ENCODE measurements at regions not wholly inside any gene's neighbourhood (a gene's known extent, or its start where the extent isn't known, plus 50 kb on each side); places are given as distances from the start of the nearest gene placed in this dataset.

- no peak overlapping the region for H3K4me3 ChIP-seq (ENCODE audit: low read length)
- H3K4me1 ChIP-seq (ENCODE audit: control insufficient read depth, insufficient read depth, low read length): peaks cover 81% of the 10 kb centered on the region
Measured at GRCh38 chr18:46412916-46413315, 244.1 kb downstream of the LOXHD1 start.

GRCh38 chr18:46413684-46414083 is 243.3 kb downstream of the LOXHD1 start:
- WGBS (ENCODE audit: insufficient coverage): no CpG with 5 or more reads among the region's 3 CpGs
- Histone ChIP-seq H3K4me3 (ENCODE audit: low read length) (no peak overlapping the region), H3K9me3 (replicated peaks; ENCODE audit: control insufficient read depth, low read depth, low read length) (no peaks in the 10 kb centered on the region), H3K27me3 (ENCODE audit: control insufficient read depth, insufficient read depth, low read length) (no peaks in the 10 kb centered on the region), H3K27ac (ENCODE audit: low read length) (peak overlapping the region; percentile 94), H3K4me1 (ENCODE audit: control insufficient read depth, insufficient read depth, low read length) (peaks cover 75% of the 10 kb centered on the region), H3K36me3 (ENCODE audit: control insufficient read depth, insufficient read depth, low read length) (no peaks in the 10 kb centered on the region)
- no peak for DNase-seq

More at GRCh38 chr18:46412916-46413315, 244.1 kb downstream of the LOXHD1 start:
- Histone ChIP-seq H3K27me3 (ENCODE audit: control insufficient read depth, insufficient read depth, low read length) (no peaks in the 10 kb centered on the region), H3K9me3 (replicated peaks; ENCODE audit: control insufficient read depth, low read depth, low read length) (no peaks in the 10 kb centered on the region), H3K27ac (ENCODE audit: low read length) (peak overlapping the region; percentile 94), H3K36me3 (ENCODE audit: control insufficient read depth, insufficient read depth, low read length) (no peaks in the 10 kb centered on the region)
- peak; percentile 50 for DNase-seq
- 26% methylated on average over 6 of the region's 11 CpGs for WGBS (ENCODE audit: insufficient coverage)

- Histone ChIP-seq H3K27me3 (ENCODE audit: control insufficient read depth, insufficient read depth, low read length) (no peaks in the 10 kb centered on the region), H3K36me3 (ENCODE audit: control insufficient read depth, insufficient read depth, low read length) (no peaks in the 10 kb centered on the region), H3K4me1 (ENCODE audit: control insufficient read depth, insufficient read depth, low read length) (peaks cover 78% of the 10 kb centered on the region), H3K4me3 (ENCODE audit: low read length) (no peak overlapping the region), H3K9me3 (replicated peaks; ENCODE audit: control insufficient read depth, low read depth, low read length) (no peaks in the 10 kb centered on the region), H3K27ac (ENCODE audit: low read length) (no peak overlapping the region)
- DNase-seq: no peak
- 43% methylated on average over 3 of the region's 7 CpGs for WGBS (ENCODE audit: insufficient coverage)
Measured at GRCh38 chr18:46414863-46415262, 242.2 kb downstream of the LOXHD1 start.

GRCh38 chr18:46415532-46416252 is 241.3 kb downstream of the LOXHD1 start:
- 71% methylated on average over 4 of the region's 4 CpGs for WGBS (ENCODE audit: insufficient coverage)
- Histone ChIP-seq H3K27ac (ENCODE audit: low read length) (no peak overlapping the region), H3K27me3 (ENCODE audit: control insufficient read depth, insufficient read depth, low read length) (no peaks in the 10 kb centered on the region), H3K4me3 (ENCODE audit: low read length) (no peak overlapping the region), H3K4me1 (ENCODE audit: control insufficient read depth, insufficient read depth, low read length) (peaks cover 74% of the 10 kb centered on the region), H3K9me3 (replicated peaks; ENCODE audit: control insufficient read depth, low read depth, low read length) (no peaks in the 10 kb centered on the region), H3K36me3 (ENCODE audit: control insufficient read depth, insufficient read depth, low read length) (no peaks in the 10 kb centered on the region)
- DNase-seq: peak; percentile 43

GRCh38 chr18:46416706-46417638 is 240.0 kb downstream of the LOXHD1 start:
- 88% methylated on average over 4 of the region's 4 CpGs for WGBS (ENCODE audit: insufficient coverage)
- Histone ChIP-seq H3K9me3 (replicated peaks; ENCODE audit: control insufficient read depth, low read depth, low read length) (no peaks in the 10 kb centered on the region), H3K4me3 (ENCODE audit: low read length) (no peak overlapping the region), H3K4me1 (ENCODE audit: control insufficient read depth, insufficient read depth, low read length) (peaks cover 71% of the 10 kb centered on the region), H3K27ac (ENCODE audit: low read length) (no peak overlapping the region), H3K27me3 (ENCODE audit: control insufficient read depth, insufficient read depth, low read length) (no peaks in the 10 kb centered on the region), H3K36me3 (ENCODE audit: control insufficient read depth, insufficient read depth, low read length) (no peaks in the 10 kb centered on the region)
- no peak for DNase-seq

GRCh38 chr18:46418663-46419260 is 238.3 kb downstream of the LOXHD1 start:
- no peak overlapping the region for H3K4me3 ChIP-seq (ENCODE audit: low read length)
- H3K27me3 ChIP-seq (ENCODE audit: control insufficient read depth, insufficient read depth, low read length): no peaks in the 10 kb centered on the region
- peaks cover 68% of the 10 kb centered on the region for H3K4me1 ChIP-seq (ENCODE audit: control insufficient read depth, insufficient read depth, low read length)
- H3K36me3 ChIP-seq (ENCODE audit: control insufficient read depth, insufficient read depth, low read length): no peaks in the 10 kb centered on the region
- WGBS (ENCODE audit: insufficient coverage): 17% methylated on average over 2 of the region's 5 CpGs
- H3K27ac ChIP-seq (ENCODE audit: low read length): peak overlapping the region; percentile 59
- DNase-seq: no peak
- H3K9me3 ChIP-seq (replicated peaks; ENCODE audit: control insufficient read depth, low read depth, low read length): no peaks in the 10 kb centered on the region

- whole genome bisulfite sequencing (ENCODE audit: insufficient coverage): 53% methylated on average over 10 of the region's 12 CpGs
- peak overlapping the region; percentile 59 for H3K27ac ChIP-seq (ENCODE audit: low read length)
- H3K27me3 ChIP-seq (ENCODE audit: control insufficient read depth, insufficient read depth, low read length): no peaks in the 10 kb centered on the region
- H3K4me3 ChIP-seq (ENCODE audit: low read length): no peak overlapping the region
- H3K36me3 ChIP-seq (ENCODE audit: control insufficient read depth, insufficient read depth, low read length): peaks cover 3% of the 10 kb centered on the region
- no peaks in the 10 kb centered on the region for H3K9me3 ChIP-seq (replicated peaks; ENCODE audit: control insufficient read depth, low read depth, low read length)
- peaks cover 66% of the 10 kb centered on the region for H3K4me1 ChIP-seq (ENCODE audit: control insufficient read depth, insufficient read depth, low read length)
- no peak for DNase-seq
Measured at GRCh38 chr18:46419391-46420141, 237.5 kb downstream of the LOXHD1 start.

GRCh38 chr18:46421973-46422551 is 235.0 kb downstream of the LOXHD1 start:
- peaks cover 53% of the 10 kb centered on the region for H3K4me1 ChIP-seq (ENCODE audit: control insufficient read depth, insufficient read depth, low read length)
- H3K4me3 ChIP-seq (ENCODE audit: low read length): no peak overlapping the region
- H3K27ac ChIP-seq (ENCODE audit: low read length): no peak overlapping the region
- no CpG with 5 or more reads among the region's 7 CpGs for WGBS (ENCODE audit: insufficient coverage)
- no peak for DNase-seq
- no peaks in the 10 kb centered on the region for H3K27me3 ChIP-seq (ENCODE audit: control insufficient read depth, insufficient read depth, low read length)
- H3K36me3 ChIP-seq (ENCODE audit: control insufficient read depth, insufficient read depth, low read length): peaks cover 3% of the 10 kb centered on the region
- no peaks in the 10 kb centered on the region for H3K9me3 ChIP-seq (replicated peaks; ENCODE audit: control insufficient read depth, low read depth, low read length)

- peaks cover 53% of the 10 kb centered on the region for H3K4me1 ChIP-seq (ENCODE audit: control insufficient read depth, insufficient read depth, low read length)
- 64% methylated on average over 1 of the region's 4 CpGs for WGBS (ENCODE audit: insufficient coverage)
- no peaks in the 10 kb centered on the region for H3K9me3 ChIP-seq (replicated peaks; ENCODE audit: control insufficient read depth, low read depth, low read length)
- no peak overlapping the region for H3K27ac ChIP-seq (ENCODE audit: low read length)
- H3K27me3 ChIP-seq (ENCODE audit: control insufficient read depth, insufficient read depth, low read length): no peaks in the 10 kb centered on the region
- H3K4me3 ChIP-seq (ENCODE audit: low read length): no peak overlapping the region
- peaks cover 3% of the 10 kb centered on the region for H3K36me3 ChIP-seq (ENCODE audit: control insufficient read depth, insufficient read depth, low read length)
- DNase-seq: no peak
Measured at GRCh38 chr18:46422552-46423055, 234.4 kb downstream of the LOXHD1 start.

All from muscle of leg (tissue), 3 donors.